ENCODE measurements at regions not wholly inside any gene's neighbourhood (a gene's known extent, or its start where the extent isn't known, plus 50 kb on each side); places are given as distances from the start of the nearest gene placed in this dataset.
"Not testable (repeated sequence)": the region's sequence is repeated elsewhere in the genome, so short reads cannot be mapped to it uniquely, and the experiment has no call there.

- H3K4me1 Mint-ChIP-seq = peaks cover 25% of the 10 kb centered on the region
- no peak for TF ChIP-seq CTCF (conservative IDR thresholded peaks at IDR 0.05)
- H3K27me3 Mint-ChIP-seq (ENCODE audit: low read depth) = no peaks in the 10 kb centered on the region
- DNase-seq (ENCODE audit: low read depth, low spot score) = no peak
- no peak overlapping the region for H3K27ac Mint-ChIP-seq (ENCODE audit: unreplicated experiment)
- peaks cover 13% of the 10 kb centered on the region for H3K9me3 Mint-ChIP-seq
- no peak overlapping the region for H3K4me3 Mint-ChIP-seq
- peaks cover 2% of the 10 kb centered on the region for H3K36me3 Mint-ChIP-seq (ENCODE audit: low read depth)
Measured at GRCh38 chr6:169099411-169100202, 154.0 kb downstream of the THBS2 start.

- H3K27me3 Mint-ChIP-seq (ENCODE audit: low read depth); H3K36me3 Mint-ChIP-seq (ENCODE audit: low read depth); H3K4me3 Mint-ChIP-seq; H3K9me3 Mint-ChIP-seq; H3K27ac Mint-ChIP-seq (ENCODE audit: unreplicated experiment); DNase-seq (ENCODE audit: low read depth, low spot score): not testable (repeated sequence)
- H3K4me1 Mint-ChIP-seq = peaks cover 25% of the 10 kb centered on the region
Measured at GRCh38 chr6:169098651-169099050, 155.0 kb downstream of the THBS2 start.

- Mint-ChIP-seq H3K4me1 (peaks cover 25% of the 10 kb centered on the region), H3K27me3 (ENCODE audit: low read depth) (no peaks in the 10 kb centered on the region), H3K36me3 (ENCODE audit: low read depth) (peaks cover 7% of the 10 kb centered on the region), H3K4me3 (no peak overlapping the region), H3K9me3 (peaks cover 10% of the 10 kb centered on the region), H3K27ac (ENCODE audit: unreplicated experiment) (no peak overlapping the region)
- no peak for DNase-seq (ENCODE audit: low read depth, low spot score)
- no peak for TF ChIP-seq CTCF (conservative IDR thresholded peaks at IDR 0.05)
Measured at GRCh38 chr6:169098116-169098515, 155.5 kb downstream of the THBS2 start.

GRCh38 chr6:169097381-169097959 is 156.2 kb downstream of the THBS2 start:
- Mint-ChIP-seq H3K27ac (ENCODE audit: unreplicated experiment) (peak overlapping the region; percentile 21), H3K36me3 (ENCODE audit: low read depth) (peaks cover 9% of the 10 kb centered on the region), H3K9me3 (peaks cover 11% of the 10 kb centered on the region), H3K27me3 (ENCODE audit: low read depth) (no peaks in the 10 kb centered on the region), H3K4me1 (peaks cover 25% of the 10 kb centered on the region), H3K4me3 (peak overlapping the region; percentile 2)
- TF ChIP-seq CTCF (conservative IDR thresholded peaks at IDR 0.05) = no peak
- no peak for DNase-seq (ENCODE audit: low read depth, low spot score)

- DNase-seq (ENCODE audit: low read depth, low spot score) = no peak
- no peak for TF ChIP-seq CTCF (conservative IDR thresholded peaks at IDR 0.05)
- H3K27ac Mint-ChIP-seq (ENCODE audit: unreplicated experiment) = no peak overlapping the region
- peaks cover 25% of the 10 kb centered on the region for H3K4me1 Mint-ChIP-seq
- H3K36me3 Mint-ChIP-seq (ENCODE audit: low read depth) = peaks cover 16% of the 10 kb centered on the region
- H3K4me3 Mint-ChIP-seq = no peak overlapping the region
- no peaks in the 10 kb centered on the region for H3K27me3 Mint-ChIP-seq (ENCODE audit: low read depth)
- peaks cover 20% of the 10 kb centered on the region for H3K9me3 Mint-ChIP-seq
Measured at GRCh38 chr6:169096388-169096787, 157.3 kb downstream of the THBS2 start.

- TF ChIP-seq CTCF (conservative IDR thresholded peaks at IDR 0.05) = no peak
- H3K27ac Mint-ChIP-seq (ENCODE audit: unreplicated experiment) = peak overlapping the region; percentile 78
- peaks cover 19% of the 10 kb centered on the region for H3K9me3 Mint-ChIP-seq
- H3K27me3 Mint-ChIP-seq (ENCODE audit: low read depth) = no peaks in the 10 kb centered on the region
- peaks cover 18% of the 10 kb centered on the region for H3K36me3 Mint-ChIP-seq (ENCODE audit: low read depth)
- DNase-seq (ENCODE audit: low read depth, low spot score) = no peak
- peaks cover 25% of the 10 kb centered on the region for H3K4me1 Mint-ChIP-seq
- no peak overlapping the region for H3K4me3 Mint-ChIP-seq
Measured at GRCh38 chr6:169095153-169095552, 158.5 kb downstream of the THBS2 start.

Data from neural crest cell (in vitro differentiated cells).